ENCODE measurements at regions not wholly inside any gene's neighbourhood (a gene's known extent, or its start where the extent isn't known, plus 50 kb on each side); places are given as distances from the start of the nearest gene placed in this dataset.

- no peak for TF ChIP-seq POLR2AphosphoS5 (IDR thresholded peaks at IDR 0.05)
- Histone ChIP-seq H3K27ac (no peak overlapping the region), H3K27me3 (no peaks in the 10 kb centered on the region), H3K4me1 (no peaks in the 10 kb centered on the region), H3K36me3 (no peaks in the 10 kb centered on the region), H3K9me3 (no peaks in the 10 kb centered on the region), H3K4me3 (no peak overlapping the region)
- 75 to 82% methylated on average over 3 of the region's 3 CpGs for WGBS, 2 donors (ENCODE audit: low coverage in 1 of 2)
- no peak for ATAC-seq
Measured at GRCh38 chr9:8183618-8184017, 384.0 kb upstream of the DMAC1 start.

GRCh38 chr9:8179381-8180053 lies 379.9 kb upstream of the DMAC1 start:
- Histone ChIP-seq H3K27ac (no peak overlapping the region), H3K4me1 (no peaks in the 10 kb centered on the region), H3K36me3 (no peaks in the 10 kb centered on the region), H3K4me3 (no peak overlapping the region), H3K9me3 (peaks cover 0 to 4% (median 0%) of the 10 kb centered on the region in 3 donors), H3K27me3 (peaks cover 3% of the 10 kb centered on the region)
- TF ChIP-seq CTCF (IDR thresholded peaks at IDR 0.05) (no peak), EP300 (IDR thresholded peaks at IDR 0.05) (no peak), POLR2AphosphoS5 (IDR thresholded peaks at IDR 0.05) (no peak), POLR2A (IDR thresholded peaks at IDR 0.05) (no peak)
- no peak for ATAC-seq
- 49 to 56% methylated on average over 3 of the region's 3 CpGs for WGBS, 2 donors (ENCODE audit: low coverage in 1 of 2)

GRCh38 chr9:8172000-8172399 lies 372.4 kb upstream of the DMAC1 start:
- Histone ChIP-seq H3K36me3 (no peaks in the 10 kb centered on the region), H3K4me1 (no peaks in the 10 kb centered on the region), H3K27ac (no peak overlapping the region), H3K27me3 (peaks cover 3% of the 10 kb centered on the region), H3K9me3 (peaks cover 0 to 4% (median 0%) of the 10 kb centered on the region in 3 donors), H3K4me3 (no peak overlapping the region)
- no peak for TF ChIP-seq POLR2AphosphoS5 (IDR thresholded peaks at IDR 0.05)
- no peak for TF ChIP-seq CTCF (IDR thresholded peaks at IDR 0.05)
- no peak for TF ChIP-seq EP300 (IDR thresholded peaks at IDR 0.05)
- TF ChIP-seq POLR2A (IDR thresholded peaks at IDR 0.05): no peak
- WGBS, 2 donors (ENCODE audit: low coverage in 1 of 2): 41 to 88% methylated on average over 2 of the region's 2 CpGs
- ATAC-seq: no peak

GRCh38 chr9:8168916-8169438 lies 369.4 kb upstream of the DMAC1 start:
- no peak for ATAC-seq
- WGBS, 2 donors (ENCODE audit: low coverage in 1 of 2): 20% methylated on average over 2 of the region's 2 CpGs; no CpG with 5 or more reads in 1 of the 2 donors

GRCh38 chr9:8160787-8161186 lies 361.2 kb upstream of the DMAC1 start:
- ATAC-seq: no peak
- Histone ChIP-seq H3K4me1 (no peaks in the 10 kb centered on the region), H3K9me3 (no peaks in the 10 kb centered on the region), H3K27me3 (no peaks in the 10 kb centered on the region), H3K36me3 (no peaks in the 10 kb centered on the region), H3K27ac (no peak overlapping the region), H3K4me3 (no peak overlapping the region)
- TF ChIP-seq POLR2A (IDR thresholded peaks at IDR 0.05): no peak
- TF ChIP-seq POLR2AphosphoS5 (IDR thresholded peaks at IDR 0.05): no peak
- no peak for TF ChIP-seq CTCF (IDR thresholded peaks at IDR 0.05)
- TF ChIP-seq EP300 (IDR thresholded peaks at IDR 0.05): no peak
- WGBS, 2 donors (ENCODE audit: low coverage in 1 of 2): 78% methylated on average over 1 of the region's 1 CpG; no CpG with 5 or more reads in 1 of the 2 donors

More at GRCh38 chr9:8168916-8169438, 369.4 kb upstream of the DMAC1 start:
- Histone ChIP-seq H3K9me3 (no peaks in the 10 kb centered on the region), H3K4me3 (no peak overlapping the region), H3K27ac (no peak overlapping the region), H3K36me3 (no peaks in the 10 kb centered on the region), H3K27me3 (no peaks in the 10 kb centered on the region), H3K4me1 (no peaks in the 10 kb centered on the region)
- TF ChIP-seq POLR2AphosphoS5 (IDR thresholded peaks at IDR 0.05): peak; percentile 36
- TF ChIP-seq EP300 (IDR thresholded peaks at IDR 0.05): no peak

- WGBS, 2 donors (ENCODE audit: low coverage in 1 of 2): 69 to 74% methylated on average over 2 of the region's 2 CpGs
- Histone ChIP-seq H3K27ac (no peak overlapping the region), H3K36me3 (no peaks in the 10 kb centered on the region), H3K9me3 (no peaks in the 10 kb centered on the region), H3K27me3 (no peaks in the 10 kb centered on the region), H3K4me3 (no peak overlapping the region), H3K4me1 (no peaks in the 10 kb centered on the region)
- no peak for TF ChIP-seq CTCF (IDR thresholded peaks at IDR 0.05)
- TF ChIP-seq EP300 (IDR thresholded peaks at IDR 0.05): no peak
- no peak for TF ChIP-seq POLR2A (IDR thresholded peaks at IDR 0.05)
- no peak for TF ChIP-seq POLR2AphosphoS5 (IDR thresholded peaks at IDR 0.05)
- ATAC-seq: no peak
Measured at GRCh38 chr9:8158574-8158973, 359.0 kb upstream of the DMAC1 start.

All from gastroesophageal sphincter (tissue), 4 donors.